NCI-H774 (cell line): ENCODE measurements at regions not wholly inside any gene's neighbourhood (a gene's known extent, or its start where the extent isn't known, plus 50 kb on each side); places are given as distances from the start of the nearest gene placed in this dataset.

Experiments used
- DNase-seq: peaks from one replicate; lab custom pipeline; 2025; lab: John Stamatoyannopoulos, UW

DNA sequence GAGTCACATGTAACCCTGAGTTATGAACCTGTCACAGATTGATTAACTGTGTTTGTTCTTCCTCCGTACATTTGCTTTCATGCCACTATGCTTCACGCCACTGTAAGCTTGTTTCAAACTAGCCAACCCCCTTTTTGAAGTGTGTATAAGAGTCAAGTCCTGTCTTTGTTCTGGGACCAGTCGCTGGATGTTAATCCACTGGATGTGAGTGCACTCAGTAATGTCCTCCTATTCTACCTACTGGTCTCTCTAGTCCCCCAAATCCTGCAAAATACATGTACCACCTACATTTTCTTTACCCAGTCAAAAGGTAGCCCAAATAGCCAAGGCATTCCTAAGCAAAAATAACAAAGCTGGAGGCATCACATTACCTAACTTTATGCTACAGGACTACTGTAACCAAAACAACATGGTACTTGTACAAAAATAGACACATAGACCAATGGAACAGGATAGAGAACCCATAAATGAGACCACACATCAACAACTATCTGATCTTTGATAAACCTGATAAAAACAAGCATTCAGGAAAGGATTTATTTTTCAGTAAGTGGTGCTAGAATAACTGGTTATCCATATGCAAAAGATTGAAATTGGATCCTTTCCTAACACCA is 1139.1 kb upstream of the SEMA6A start:
- DNase-seq: no peak

DNA sequence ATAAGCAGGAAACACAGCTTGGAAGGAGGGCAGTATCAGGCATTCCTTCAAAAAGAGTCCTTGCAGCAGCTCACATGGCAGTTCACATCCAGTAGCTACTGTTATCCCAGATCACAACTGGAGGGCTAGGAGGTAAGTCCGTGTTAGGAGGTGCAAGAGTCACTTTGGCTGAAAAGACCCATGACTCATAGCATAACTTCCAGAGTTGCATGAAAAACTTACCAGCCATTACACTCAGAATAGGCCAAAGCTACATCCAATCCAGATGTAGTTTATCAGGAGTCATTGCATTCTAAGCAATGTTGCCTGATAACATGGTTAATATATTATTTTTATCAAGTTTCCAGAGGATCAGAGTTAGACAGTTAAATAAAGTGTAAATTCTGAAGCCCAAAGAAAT is 1126.4 kb upstream of the SEMA6A start:
- no peak for DNase-seq

GRCh38 chr5:117692606-117693005 is 1118.0 kb upstream of the SEMA6A start:
- DNase-seq: no peak

DNA sequence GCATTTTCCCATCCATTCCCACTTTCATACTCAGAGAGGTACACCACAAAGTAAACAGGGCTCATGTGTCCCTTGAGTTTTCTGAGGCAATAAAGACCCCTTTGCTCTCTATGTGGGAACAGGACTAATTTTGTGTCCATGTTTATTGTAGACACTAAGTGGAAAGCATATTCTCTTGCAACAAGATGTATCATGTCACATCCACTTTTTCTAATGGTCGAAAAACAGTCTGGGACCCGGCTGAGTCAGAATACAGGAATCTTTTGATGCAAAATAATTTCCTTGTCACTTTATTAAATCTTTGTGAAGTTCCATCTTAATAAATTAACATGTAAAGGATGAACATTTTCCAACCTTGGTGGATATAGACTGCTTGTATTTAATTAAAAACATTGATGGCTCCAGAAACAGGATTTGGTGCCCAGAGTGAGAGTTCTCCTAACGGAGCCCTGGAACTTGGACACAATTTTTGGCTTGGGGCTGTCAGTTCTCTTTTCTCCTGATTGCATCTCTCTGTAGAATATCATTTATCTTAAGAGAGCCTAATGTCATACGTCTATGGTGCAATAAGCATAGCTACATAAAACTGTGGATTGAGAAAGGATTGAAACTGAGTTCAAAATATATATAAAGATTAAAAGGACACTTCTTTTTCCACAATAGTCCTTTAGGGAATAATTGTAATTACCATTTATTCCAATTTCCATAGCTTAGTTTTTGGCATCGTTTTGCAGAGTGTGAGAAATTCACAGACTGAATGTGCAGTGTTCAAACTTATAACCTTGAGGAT is 1116.7 kb upstream of the SEMA6A start:
- no peak for DNase-seq

DNA sequence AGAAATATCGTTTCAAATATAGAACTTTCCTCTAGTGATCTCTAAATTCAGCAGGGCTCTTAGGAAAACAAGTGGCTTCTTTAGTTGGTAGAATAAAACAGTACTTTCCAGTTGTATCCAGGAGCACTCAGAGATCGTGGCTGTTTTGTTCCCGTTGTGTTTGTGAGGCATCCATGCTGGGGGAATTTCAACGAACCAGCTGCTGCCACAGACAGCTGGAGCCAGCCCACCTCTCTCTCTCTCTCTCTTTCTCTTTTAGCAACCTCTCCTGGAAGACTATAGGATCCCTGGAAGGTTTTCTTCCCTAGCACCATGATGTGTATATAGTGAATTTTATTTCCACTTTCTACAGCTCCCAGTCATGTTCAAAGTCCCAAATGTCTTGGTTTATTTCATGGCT is 1116.0 kb upstream of the SEMA6A start:
- DNase-seq: no peak

DNA sequence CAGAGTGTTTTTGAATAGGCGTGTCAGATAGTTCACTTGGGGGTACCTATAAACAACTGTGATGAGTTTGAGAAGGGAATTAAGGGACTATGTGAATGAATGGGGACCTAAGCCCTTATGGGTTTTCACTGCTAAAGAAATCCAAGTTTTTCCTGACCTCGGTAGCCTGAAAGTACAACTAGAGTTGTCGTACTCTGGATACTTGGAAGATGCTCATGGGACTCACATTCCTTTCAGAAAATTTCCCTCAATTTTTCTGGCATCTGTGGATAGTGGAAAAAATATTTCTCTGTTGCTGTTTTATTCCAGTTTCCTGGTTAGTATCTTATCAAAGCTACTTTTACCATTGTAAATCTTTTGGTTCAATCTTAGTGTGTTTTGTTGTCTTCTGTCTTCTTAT is 1112.3 kb upstream of the SEMA6A start:
- no peak for DNase-seq

DNA sequence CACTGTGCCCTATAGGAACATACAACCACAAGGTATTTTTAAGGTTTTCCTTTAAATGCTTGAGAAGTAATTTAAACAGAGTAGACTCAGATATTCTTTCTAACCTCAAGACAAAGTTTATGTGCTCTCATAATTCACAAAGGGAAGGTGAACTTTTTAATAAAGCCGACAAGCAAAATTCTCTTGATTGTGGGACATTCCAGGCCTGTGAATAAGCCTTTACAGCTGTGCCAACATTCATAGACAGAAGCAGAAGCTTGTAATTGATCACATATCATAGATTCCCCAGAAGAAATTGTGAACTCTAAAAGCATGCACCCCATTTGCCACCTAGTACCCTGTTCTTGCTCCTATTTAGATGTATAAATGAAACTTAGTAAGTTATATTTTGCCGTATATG is 1107.8 kb upstream of the SEMA6A start:
- no peak for DNase-seq

DNA sequence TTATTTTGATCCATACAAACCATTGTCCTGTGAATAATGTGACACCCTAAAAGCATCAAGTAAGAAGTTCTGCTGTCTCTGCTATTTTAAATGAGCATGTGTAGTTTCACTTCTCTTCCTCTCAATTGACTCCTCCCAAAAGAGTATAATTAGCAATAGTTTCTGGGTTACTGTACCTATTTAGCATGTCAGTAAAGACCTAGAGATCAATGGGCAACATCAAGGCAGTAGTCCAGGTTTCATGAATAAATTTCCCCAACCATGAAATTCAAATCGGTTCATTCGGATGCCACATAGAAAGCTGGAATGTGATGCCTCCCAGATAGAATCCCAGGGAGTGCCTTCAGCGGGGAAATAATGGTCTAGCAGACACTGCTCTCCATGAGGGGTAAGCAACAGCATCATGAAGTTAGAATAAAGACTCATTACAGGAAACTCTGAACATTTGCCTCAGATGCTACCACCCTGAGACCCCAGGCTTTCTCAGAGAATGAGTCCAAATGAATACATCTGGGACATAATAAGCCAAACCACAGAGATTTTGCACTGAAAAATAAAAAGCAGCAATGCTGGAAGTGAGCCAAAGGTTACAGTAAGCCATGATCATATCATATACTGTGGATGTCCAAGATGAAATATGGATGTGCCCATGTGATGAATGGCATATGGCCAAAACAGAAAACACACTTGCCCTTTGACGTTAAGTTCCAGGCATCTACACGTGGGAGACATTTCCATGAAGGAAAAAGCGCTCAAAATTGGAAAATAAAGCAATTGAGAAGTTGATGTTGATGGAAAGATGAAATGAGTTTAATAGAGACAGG is 1107.0 kb upstream of the SEMA6A start:
- DNase-seq: no peak

DNA sequence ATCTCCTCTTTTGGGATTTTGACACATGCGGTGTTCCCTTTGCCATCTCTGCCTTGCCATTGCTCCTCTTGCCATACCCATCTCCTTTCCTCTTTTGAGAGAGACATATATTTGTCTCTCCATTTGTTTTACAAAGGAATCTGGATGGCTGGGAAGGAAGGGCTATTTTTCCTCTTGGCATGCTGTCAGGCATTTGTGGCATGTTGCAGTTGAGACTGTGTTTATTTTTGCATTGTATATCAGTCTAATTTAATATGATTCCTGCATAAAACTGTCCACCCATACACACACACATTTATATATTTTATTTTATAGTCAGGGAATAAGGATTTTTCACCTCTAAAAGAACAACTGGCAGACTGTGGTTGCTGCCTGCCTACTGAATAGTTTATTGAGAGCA is 1105.8 kb upstream of the SEMA6A start:
- DNase-seq: no peak

- DNase-seq: no peak
Measured at GRCh38 chr5:117679046-117679445, 1104.4 kb upstream of the SEMA6A start.

DNA sequence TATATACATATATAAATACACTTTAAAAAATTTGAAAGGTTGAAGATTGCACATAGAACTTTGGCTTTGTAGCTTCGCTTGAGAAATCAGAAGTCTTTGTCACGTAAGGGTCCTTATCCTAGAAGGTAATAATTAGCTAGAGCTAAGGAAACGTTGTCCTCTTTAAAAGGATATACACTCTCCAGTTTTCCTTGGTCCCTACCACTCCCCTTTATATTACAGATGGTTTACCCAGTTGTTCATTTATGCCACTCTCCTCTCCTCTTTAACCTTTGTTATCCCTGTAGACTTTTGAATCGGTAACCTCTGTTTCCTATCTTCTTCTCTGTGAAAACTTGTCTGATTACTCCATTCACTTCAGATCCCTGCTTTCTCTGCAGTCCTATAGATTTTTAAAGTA is 1101.0 kb upstream of the SEMA6A start:
- DNase-seq: no peak

DNA sequence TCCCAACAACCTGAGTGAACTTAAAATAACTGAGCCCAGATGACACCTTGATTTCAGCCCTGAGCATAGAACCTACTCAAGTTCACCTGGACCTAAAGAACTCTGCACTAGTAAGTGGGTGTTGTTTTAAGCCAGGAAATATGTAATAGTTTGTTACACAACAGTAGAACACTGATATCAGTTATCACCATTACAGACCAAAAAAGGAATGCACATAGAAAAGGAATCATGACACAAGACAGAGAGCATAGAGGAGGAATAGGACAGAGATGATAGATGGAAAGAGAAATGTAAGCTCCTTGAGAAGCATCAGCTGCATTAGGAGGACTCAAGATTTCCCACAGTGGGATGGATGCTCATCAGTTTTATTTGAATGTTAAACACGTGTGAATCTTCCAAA is 1096.9 kb upstream of the SEMA6A start:
- DNase-seq: no peak

DNA sequence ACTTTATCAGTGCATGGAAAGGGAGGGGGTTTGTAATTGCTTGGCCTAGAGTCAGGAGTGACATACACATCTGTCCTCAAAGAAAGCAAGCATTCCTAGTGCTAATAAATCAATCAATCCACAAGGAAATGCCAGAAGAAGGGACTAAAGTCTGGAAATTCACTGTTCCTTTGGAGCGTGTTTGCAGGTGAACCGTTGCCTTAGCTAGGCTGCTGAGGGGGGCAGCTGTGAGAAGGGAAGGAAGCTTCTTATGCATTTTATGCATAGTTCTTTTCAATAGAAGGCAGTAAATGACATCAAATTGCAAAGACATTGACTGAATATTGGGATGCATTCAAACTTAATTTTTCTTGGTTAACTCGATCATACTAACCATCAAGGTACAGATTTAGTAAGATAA is 1092.5 kb upstream of the SEMA6A start:
- DNase-seq: no peak

DNA sequence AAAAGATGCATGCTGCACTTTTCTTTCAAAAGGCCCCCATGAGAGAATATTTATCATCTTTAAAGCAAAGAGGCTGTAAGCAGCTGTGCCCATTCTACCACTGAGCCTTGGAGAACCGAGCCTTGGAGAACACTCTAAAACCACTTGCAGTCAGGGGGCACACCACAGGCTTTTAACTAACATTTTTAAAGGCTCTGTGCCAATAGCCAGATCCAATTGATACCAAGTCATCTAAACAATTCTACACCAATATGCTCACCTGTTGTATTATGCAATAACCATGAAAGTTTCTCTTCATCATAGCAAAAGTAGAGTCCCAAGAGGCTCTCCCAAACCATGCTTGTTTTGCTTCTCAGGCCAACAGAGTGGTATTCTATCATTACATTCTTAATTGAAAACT is 1090.5 kb upstream of the SEMA6A start:
- no peak for DNase-seq

- DNase-seq: no peak
Measured at GRCh38 chr5:117662361-117662760, 1087.7 kb upstream of the SEMA6A start.

DNA sequence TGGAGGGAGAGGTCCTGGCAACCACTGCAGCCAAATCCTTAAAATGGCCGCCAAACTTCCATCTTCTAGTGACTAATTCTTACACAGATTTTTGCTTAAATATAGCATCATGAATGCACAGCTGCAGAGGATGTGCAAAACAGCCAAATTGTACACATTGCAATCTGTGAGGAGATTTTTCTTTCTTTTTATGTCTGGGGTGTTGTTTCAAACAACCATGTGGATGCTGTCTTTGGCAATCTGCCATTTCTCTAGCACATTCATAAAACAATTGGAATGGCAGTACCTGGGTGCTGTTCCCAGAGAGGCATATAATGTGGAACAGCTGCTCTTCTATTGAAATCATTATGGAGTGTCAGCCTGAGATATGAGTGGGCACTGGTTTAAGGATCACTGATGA is 1082.9 kb upstream of the SEMA6A start:
- peak; percentile 33 for DNase-seq

- no peak for DNase-seq
Measured at GRCh38 chr5:117652958-117653280, 1078.3 kb upstream of the SEMA6A start.

- no peak for DNase-seq
Measured at GRCh38 chr5:117652036-117652957, 1077.7 kb upstream of the SEMA6A start.

DNA sequence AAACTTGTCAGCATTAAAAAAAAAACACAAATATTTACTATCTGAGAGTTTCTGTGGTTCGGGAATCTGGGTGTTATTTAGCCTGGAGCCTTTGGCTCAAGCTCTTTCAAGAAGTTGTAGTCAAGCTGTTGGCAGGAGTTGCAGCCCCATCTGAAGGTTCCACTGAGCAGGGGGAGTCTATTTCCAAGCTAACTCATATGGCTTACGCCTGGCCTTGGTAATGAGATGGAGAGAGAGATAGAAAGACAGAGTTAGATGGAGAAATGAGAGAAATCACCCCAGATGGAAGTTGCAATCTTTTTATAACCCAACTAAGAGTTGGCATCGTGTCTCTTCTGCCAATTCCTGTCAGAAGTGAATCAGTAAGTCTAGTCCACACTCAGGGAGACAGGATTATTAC is 1075.2 kb upstream of the SEMA6A start:
- no peak for DNase-seq

GRCh38 chr5:117645400-117645799 is 1070.8 kb upstream of the SEMA6A start:
- DNase-seq: no peak

GRCh38 chr5:117638581-117638980 is 1064.0 kb upstream of the SEMA6A start:
- no peak for DNase-seq

DNA sequence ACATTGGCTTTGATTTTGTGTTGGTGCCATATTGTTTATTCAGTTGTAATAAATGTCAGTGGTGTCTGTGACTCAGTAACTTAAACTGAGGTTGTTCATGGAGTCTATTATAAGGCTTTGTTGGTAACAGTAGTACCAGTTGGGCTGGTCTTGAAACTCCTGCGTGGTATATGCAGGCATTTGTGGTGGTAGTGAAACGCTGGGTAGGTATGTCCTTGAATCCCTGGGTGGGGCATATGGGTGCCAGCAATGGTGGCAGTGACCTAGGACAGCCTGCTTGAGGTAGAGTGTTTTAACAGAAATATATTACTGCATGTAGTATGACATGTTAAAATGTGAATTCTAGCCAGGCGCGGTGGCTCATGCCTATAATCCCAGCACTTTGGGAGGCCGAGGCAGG is 1058.5 kb upstream of the SEMA6A start:
- no peak for DNase-seq
